ENCODE measurements at regions not wholly inside any gene's neighbourhood (a gene's known extent, or its start where the extent isn't known, plus 50 kb on each side); places are given as distances from the start of the nearest gene placed in this dataset.
"Not testable (repeated sequence)": the region's sequence is repeated elsewhere in the genome, so short reads cannot be mapped to it uniquely, and the experiment has no call there.

GRCh38 chr3:154656486-154656885, 226.5 kb upstream of the GPR149 start:
- no peak for DNase-seq

- DNase-seq = no peak
Measured at GRCh38 chr3:154642145-154642544, 212.2 kb upstream of the GPR149 start.

- DNase-seq = no peak
Measured at GRCh38 chr3:154625756-154626155, 195.8 kb upstream of the GPR149 start.

- not testable (repeated sequence) for DNase-seq
Measured at GRCh38 chr3:154619621-154620020, 189.6 kb upstream of the GPR149 start.

GRCh38 chr3:154616298-154616697, 186.3 kb upstream of the GPR149 start:
- DNase-seq = no peak

GRCh38 chr3:154615471-154615870, 185.5 kb upstream of the GPR149 start:
- DNase-seq = no peak

DNA sequence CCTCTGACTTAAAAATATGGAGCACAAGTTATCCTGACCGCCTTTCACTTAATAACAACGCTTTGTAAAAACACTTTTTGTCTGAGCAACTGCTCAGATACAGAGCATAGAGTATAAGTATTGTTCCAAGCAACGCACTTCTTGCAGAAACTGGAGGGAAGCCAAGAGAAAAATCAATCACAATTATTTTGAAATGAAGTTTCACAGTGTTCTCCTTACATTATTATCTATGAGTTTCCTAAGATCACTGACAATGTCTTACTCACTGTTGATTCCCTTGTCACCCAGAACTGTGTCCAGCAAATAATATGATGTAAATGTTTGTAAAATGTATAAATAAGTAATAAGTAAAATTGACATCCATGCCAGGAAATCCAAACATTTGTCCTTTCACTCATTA, 184.6 kb upstream of the GPR149 start:
- no peak for DNase-seq

- no peak for DNase-seq
Measured at GRCh38 chr3:154614078-154614477, 184.1 kb upstream of the GPR149 start.

DNA sequence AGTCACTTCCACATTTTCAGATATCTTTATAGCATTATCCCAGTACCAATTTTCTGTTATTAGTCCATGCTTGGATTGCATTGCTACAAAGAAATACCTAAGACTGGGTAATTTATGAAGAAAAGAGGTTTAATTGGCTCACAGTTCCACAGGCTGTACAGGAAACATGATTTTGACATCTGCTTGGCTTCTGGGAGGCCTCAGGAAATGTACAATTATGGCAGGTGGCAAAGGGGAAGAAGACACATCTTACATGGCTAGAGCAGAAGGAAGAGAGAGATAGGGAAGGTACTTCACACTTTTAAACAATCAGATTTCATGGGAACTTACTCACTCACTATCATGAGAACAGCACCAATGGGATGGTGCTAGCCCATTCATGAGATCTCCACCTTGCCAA, 172.3 kb upstream of the GPR149 start:
- DNase-seq = no peak

DNA sequence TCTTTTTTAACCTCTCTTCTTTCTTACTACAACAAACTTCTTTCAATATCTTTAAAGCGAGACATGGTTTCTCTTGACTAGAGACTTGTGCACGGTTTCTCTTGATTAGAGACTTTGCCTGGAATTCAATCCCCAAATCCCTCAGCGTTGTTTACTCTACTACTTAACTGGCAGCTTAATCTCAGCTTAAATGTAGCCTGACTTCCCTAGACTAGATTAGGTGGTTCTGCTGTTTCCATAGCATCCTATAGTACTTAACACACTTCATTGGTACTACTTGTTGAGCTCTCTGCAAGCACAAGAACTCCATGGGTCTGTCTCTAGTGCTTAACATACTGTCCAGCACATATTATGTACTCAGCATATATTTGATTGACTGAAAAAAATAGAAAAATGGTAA, 168.2 kb upstream of the GPR149 start:
- no peak for DNase-seq

DNA sequence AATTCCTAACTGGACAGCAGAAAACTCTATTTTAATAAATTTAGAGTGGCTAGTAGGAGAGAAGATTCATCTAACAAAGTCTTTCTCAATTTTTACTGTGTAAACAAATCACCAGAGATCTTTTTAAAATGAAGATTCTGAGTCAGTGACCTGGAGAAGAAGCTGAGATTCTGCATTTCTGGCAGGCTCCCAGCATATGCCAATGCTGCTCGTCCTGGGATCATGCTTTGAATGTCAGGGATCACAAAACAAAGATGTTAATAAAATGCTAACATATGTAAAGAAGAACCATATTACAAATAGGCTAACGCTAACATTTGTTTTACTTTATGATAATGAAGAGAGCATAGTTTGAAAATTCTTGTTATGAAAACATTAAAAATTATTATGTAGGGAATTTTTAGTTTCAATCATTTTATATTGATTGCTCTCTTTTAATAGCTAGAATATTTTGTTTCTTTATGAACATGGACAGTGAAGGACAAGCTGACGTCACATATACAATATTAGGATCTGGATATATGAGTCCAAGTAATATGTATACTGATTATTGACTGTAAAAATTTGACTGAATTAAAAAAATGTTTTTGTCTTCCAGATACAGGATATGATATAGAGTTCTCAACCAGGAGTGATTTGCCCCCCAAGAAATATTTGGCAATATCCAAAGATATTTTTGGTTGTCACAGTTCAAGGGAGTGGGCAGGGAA, 160.8 kb upstream of the GPR149 start:
- no peak for DNase-seq

GRCh38 chr3:154588831-154589230, 158.8 kb upstream of the GPR149 start:
- DNase-seq = no peak

DNA sequence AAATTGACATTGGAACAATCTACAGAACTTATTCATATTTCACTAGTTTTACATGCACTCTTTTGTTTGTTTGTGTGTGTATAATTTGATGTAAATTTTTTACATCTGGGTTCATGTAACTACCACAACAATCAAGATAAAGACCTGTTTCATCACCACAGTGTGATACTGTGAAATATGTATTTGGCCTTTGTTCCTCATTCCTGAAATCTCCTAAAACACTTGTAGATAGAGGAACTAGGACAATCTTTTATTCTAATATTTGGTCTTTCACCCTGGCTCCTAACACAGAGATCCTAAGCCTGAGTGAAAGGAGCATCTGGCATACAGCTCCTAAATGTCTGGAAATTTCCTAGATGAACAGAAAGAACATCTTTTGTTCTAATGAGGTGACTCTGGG, 155.0 kb upstream of the GPR149 start:
- no peak for DNase-seq

- DNase-seq = no peak
Measured at GRCh38 chr3:154584041-154584440, 154.1 kb upstream of the GPR149 start.

GRCh38 chr3:154583086-154583634, 153.2 kb upstream of the GPR149 start:
- DNase-seq = no peak

GRCh38 chr3:154582501-154582900, 152.5 kb upstream of the GPR149 start:
- no peak for DNase-seq

GRCh38 chr3:154571553-154572226, 141.7 kb upstream of the GPR149 start:
- no peak for DNase-seq

- DNase-seq = no peak
Measured at GRCh38 chr3:154568064-154568463, 138.1 kb upstream of the GPR149 start.

- no peak for DNase-seq
Measured at GRCh38 chr3:154559623-154560022, 129.6 kb upstream of the GPR149 start.

DNA sequence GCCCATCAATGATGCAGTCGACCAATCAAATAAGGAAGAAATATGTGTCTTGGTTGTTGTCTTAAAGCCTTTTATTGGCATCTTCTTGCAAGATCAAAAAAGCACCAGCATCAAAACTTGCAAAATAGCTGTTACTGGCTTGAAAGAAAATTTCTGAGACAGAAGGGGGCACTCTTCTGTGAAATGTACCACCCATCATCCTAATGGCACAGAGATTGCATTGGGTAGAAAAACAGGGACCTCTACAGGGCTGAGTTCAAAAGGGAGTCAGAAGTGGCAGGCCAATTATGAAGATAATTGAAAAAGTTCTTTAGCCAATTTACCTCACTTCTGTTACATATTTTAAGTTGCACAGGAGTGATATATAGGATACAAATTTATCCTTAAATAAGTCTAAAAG, 122.3 kb upstream of the GPR149 start:
- no peak for DNase-seq

DNA sequence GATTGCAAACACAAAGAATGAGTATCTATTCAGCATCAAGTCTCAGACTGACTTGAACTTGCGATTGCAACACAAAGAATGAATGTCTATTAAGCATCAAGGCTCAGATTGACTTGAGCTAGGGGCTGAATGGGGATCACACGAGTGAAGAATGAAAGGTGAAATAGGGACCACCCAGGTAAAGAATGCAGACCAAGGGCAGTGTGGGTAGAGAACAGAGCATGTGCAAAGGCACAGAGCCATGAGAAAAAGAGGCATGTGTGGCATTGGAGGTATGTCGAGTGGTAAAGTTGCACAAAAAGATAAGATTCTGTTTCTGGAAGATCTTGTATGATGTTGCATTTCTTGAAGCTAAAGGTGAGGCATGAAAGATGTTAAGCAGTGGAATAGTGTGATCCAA, 119.4 kb upstream of the GPR149 start:
- DNase-seq = no peak

- DNase-seq = no peak
Measured at GRCh38 chr3:154548341-154548740, 118.4 kb upstream of the GPR149 start.

DNA sequence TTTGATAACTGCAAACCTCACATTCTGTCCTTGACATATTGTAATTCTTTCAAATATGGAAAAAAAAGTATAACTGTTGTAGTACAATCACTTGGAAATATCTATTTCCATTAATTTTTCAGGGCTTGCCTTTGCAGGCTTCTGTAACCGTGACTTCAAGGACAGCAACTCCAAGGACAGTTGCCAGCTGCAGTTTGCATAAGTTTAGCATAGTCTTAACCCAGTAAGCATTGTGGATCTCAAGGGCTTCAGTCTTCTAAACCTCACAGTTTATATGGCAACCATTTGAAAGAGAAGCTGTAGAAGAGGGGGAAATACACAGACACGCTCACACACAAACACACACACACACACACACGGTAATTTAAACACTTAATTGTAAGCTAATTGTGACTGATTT, 112.8 kb upstream of the GPR149 start:
- DNase-seq = no peak

- DNase-seq = no peak
Measured at GRCh38 chr3:154540950-154541604, 111.1 kb upstream of the GPR149 start.
